D341Med (cell line): ENCODE measurements at regions not wholly inside any gene's neighbourhood (a gene's known extent, or its start where the extent isn't known, plus 50 kb on each side); places are given as distances from the start of the nearest gene placed in this dataset.
"Not testable (repeated sequence)": the region's sequence is repeated elsewhere in the genome, so short reads cannot be mapped to it uniquely, and the experiment has no call there.

Experiments
- DNase-seq: peaks from one replicate; pipeline ENCODE4 v3.0.0; 2012; ENCODE audit warnings: low spot score

DNA sequence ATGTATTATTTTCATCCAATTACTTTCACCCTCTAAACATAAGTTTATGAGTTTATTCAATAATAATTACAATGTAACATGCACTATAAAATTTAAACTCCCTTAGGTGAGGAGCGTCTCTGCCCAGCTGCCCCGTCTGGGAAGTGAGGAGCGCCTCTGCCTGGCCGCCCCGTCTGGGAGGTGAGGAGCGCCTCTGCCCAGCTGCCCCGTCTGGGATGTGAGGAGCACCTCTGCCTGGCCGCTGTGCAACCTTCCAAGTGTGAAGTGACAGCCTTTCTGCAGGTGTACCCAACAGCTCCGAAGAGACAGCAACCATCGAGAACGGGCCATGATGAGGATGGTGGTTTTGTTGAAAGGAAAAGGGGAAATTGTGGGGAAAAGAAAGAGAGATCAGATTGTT lies 618.9 kb upstream of the GHITM start:
- DNase-seq: not testable (repeated sequence)

- no peak for DNase-seq
Observed at GRCh38 chr10:83522456-83522855, 616.9 kb upstream of the GHITM start.

DNA sequence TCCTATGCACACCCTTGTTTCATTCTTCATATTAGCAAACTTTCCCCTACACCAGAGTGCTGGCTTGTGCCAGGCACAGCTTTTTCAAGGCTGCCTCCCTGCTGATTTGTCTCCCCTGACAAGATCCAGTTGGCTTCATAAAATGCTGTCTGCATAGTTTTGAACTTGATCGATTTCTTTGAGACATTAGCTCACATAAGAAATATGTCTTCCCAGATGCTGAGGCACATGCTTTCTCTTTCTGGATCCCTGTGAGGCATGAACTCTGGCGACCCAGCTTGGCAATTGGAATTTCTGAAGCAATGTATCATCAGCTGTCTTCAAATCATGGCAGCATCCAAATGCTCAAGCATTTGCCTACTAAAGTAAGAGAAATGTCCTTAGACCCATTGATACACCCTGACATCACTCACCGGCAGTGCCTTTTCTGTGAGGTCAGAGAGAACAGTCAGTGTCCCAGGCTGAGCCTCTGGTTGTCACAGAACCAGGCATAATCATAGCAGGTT lies 616.4 kb upstream of the GHITM start:
- DNase-seq: no peak

DNA sequence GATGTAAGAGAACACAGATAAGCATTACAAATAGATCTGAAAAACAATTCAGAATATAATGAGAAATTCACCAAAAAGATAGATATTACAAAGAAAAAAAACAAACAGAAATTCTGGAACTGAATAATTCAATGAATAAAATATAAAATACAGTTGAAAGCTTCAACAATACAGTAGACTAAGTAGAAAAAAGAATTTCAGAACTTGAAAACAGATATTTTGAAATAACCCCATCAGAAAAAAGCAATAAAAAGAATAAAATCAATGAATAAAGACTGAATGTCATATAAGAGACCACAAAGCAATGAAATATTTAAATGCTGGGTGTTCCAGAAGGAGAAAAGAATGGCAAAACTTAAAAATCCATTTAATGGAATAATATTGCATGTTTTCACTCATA lies 611.4 kb upstream of the GHITM start:
- DNase-seq: no peak

DNA sequence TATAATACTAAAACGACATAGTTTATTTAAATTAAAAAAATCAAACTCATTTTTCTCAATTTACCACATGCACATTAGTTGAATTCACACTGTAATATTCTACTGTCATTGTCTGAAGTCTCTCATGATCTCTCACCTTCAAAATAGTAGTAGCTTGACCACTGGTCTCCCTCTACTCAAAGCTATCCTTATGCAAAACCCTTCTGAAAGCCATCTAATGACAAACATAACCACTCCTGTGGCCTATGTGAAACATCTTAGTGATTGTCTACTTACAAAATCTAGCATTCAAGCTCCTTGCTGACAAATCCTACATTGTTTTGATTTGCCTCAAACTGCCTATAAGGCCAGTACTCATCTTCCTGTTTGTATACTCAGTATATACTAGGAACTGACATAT lies 606.0 kb upstream of the GHITM start:
- no peak for DNase-seq

DNA sequence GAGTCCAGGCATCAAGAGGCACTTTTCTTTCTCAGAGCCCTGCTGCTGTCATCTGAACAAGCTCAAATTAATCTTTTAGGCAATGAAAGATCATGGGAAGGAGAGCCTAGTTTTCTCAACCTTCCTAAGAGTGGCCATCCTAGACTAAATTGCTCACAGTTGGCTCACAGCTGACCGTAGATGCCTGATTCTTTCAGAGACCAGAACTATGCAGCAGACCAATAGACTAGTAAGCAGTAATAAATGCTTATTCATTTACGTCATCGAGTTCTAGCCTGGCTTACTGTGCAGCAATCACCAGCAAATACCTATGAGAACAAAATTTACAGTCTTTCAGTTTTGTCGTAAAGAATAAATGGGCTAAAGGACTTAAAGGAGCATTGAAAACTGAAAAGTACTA lies 602.9 kb upstream of the GHITM start:
- no peak for DNase-seq

DNA sequence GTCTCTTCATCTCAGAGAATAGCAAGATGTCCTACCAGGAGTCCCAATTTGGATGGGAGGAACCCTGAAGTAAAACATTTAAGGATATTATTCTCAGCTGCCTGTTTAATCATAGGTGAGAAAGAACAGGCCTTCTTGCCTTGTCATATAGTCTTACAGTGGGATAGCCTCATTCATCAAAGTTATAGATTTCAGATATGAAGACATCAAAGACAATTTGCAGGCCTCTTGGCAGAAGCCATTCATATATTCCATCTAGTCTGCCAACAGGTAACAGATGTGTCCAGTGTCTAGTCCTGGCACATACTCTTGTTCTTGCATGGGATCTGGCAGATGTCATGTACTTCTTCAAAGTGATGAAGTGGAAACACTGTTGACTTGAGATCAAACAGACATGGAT lies 601.3 kb upstream of the GHITM start:
- DNase-seq: no peak

DNA sequence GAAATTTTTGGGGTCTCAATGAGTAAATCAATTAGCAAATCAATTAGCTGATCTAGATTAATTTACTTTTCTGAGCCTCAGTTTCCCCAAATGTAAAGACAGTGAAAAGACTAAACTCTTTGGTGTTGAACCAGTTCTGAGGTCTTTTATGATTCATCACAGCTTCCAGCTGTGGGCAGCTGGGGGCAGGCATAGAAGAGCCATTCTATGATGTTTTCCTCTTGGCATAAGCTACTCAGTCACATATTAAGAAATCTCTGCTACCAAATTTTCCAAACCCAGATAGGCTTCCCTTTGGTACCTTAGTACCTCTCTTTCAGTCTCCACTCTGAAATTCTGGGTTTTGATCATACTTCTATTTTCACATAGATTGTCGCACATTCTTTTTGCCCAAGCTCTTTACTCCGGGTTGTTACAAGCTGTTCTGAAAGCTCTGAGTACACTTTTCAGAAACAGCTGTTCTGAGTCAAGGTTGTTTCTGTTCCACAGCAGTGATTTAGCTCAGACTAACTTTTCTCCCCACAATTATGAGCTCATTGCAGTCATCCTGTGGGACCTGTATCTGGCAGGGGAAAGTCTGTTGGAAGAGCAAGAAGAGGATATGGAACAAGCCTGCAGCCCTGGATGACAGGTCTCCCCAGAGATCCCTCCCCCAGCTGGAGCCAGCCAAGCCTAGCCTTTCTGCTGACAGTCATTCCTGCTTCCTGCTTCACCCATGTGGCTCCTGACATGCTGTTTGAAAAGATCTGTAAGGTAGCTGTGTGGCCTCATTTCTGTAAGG lies 599.6 kb upstream of the GHITM start:
- DNase-seq: no peak

DNA sequence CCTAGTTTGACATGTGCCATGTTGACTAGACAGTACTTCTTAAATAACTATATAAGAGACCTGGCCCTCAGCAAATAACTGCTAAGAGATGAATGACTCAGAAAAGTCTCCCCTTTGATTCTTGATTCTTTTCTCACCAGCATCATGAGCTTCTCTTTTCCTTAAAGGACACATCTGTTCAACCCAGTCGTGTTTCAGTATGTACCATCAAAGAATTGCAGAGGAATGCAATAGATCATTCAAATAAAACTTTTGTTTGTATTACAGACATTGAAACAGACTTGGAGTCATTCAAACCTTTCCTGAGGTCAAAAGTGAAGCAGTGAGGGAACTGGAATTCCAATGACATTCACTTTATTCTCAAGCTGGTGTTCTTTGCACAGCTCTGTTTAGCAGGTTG lies 598.3 kb upstream of the GHITM start:
- DNase-seq: no peak

GRCh38 chr10:83542774-83543411 lies 596.4 kb upstream of the GHITM start:
- DNase-seq: peak; percentile 45

DNA sequence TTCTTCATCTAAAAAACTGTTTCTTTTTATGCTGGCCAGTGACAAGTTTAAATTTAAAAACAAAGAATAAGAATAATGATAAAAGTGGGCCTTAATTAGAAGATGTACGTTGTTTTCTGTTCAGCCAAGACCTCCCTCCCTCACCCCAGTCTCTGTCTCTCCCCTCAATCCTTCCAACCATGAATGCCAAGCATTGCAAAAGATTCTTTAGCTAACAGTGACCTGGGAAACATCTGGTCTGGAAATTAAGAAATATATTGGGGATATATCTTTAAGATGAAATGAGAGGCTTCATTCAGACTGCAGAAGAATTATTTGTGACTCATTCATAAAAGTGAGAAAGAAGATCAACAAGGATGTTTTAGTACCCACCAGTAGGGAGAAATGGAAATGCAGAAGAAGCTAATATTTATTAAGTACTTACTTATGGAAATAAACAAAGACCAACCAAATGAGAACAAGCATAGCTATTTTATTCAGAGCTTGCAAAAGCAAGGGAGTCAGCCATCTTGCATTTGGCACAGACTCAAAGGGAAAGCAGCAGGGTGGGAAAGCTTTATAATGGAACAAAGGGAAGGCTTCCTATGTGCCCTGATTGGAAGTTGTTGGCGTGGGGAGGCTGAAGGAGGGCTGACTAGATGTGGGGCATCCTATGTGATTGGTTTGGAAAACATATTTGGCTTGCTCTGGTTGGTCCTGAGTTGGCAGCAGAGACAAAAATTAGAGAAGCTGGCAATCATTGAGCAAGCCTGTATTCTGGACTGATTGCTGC lies 595.4 kb upstream of the GHITM start:
- DNase-seq: no peak

- no peak for DNase-seq
Observed at GRCh38 chr10:83545901-83546391, 593.4 kb upstream of the GHITM start.

GRCh38 chr10:83551190-83551589 lies 588.1 kb upstream of the GHITM start:
- DNase-seq: not testable (repeated sequence)

GRCh38 chr10:83553366-83553765 lies 585.9 kb upstream of the GHITM start:
- DNase-seq: no peak

DNA sequence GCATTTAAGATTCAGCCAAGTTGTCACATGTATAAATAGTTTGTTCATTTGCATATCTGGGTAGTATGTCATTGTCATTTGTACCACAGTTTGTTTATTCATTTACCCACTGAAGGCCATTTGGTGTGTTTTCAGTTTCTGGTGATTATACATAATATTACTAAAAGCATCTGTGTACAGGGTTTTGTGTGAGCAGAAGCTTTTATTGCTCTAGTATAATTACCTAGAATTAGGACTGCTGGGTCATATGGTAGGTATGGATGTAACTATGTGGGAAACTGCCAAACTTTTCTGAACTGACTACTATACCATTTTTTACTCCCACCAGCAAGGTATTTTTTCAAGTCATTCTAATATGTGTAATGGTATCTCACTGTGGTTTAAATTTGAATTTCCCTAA lies 584.0 kb upstream of the GHITM start:
- DNase-seq: no peak

GRCh38 chr10:83562381-83562780 lies 576.9 kb upstream of the GHITM start:
- no peak for DNase-seq

- DNase-seq: no peak
Observed at GRCh38 chr10:83564889-83565588, 574.3 kb upstream of the GHITM start.

- DNase-seq: no peak
Observed at GRCh38 chr10:83572036-83572435, 567.3 kb upstream of the GHITM start.

GRCh38 chr10:83574770-83575169 lies 564.5 kb upstream of the GHITM start:
- no peak for DNase-seq

DNA sequence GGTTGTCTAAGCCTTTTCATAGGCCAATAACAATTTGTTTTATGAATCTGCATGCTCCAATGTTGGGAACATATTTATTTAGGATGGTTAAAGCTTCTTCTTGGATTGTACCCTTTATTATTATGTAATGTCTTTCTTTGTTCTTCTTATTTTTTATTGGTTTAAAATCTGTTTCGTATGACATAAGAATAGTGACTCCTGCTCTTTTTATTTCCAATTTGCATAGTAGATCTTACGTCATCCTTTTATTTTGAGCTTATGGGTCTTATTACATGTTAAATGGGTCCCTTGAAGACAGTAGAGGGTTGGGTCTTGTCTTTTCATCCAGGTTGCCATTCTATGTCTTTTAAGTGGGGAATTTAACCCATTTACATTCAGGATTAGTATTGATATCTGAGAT lies 561.9 kb upstream of the GHITM start:
- no peak for DNase-seq

GRCh38 chr10:83580373-83581012 lies 558.8 kb upstream of the GHITM start:
- no peak for DNase-seq
